Iris pigment epithelial cell (primary cell): ENCODE measurements at regions not wholly inside any gene's neighbourhood (a gene's known extent, or its start where the extent isn't known, plus 50 kb on each side); places are given as distances from the start of the nearest gene placed in this dataset.

ENCODE experiments used
- DNase-seq: peaks from one replicate; pipeline ENCODE4 v3.0.0-alpha.2; 2011; ENCODE audit warnings: low read depth

GRCh38 chr11:70725739-70726138 lies 327.4 kb downstream of the CTTN start:
- DNase-seq = no peak

DNA sequence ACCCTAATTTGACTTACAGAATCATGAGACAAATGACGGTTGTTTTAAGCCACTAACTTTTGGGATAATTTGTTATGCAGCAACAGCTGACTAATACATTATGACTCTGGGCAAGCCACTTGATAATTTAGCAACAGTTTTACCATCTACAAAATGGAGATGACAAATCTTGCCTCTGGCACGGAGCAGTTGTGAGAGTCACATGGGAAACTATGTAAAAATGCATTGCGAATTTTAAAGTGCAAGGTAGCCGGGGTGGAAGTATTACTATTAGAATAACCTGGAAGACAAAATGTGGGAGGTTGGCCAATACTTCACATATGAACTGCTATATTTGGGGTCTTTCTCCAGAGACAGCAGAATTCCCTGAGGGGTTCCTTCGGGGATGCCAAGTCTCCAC lies 328.7 kb downstream of the CTTN start:
- DNase-seq = no peak

DNA sequence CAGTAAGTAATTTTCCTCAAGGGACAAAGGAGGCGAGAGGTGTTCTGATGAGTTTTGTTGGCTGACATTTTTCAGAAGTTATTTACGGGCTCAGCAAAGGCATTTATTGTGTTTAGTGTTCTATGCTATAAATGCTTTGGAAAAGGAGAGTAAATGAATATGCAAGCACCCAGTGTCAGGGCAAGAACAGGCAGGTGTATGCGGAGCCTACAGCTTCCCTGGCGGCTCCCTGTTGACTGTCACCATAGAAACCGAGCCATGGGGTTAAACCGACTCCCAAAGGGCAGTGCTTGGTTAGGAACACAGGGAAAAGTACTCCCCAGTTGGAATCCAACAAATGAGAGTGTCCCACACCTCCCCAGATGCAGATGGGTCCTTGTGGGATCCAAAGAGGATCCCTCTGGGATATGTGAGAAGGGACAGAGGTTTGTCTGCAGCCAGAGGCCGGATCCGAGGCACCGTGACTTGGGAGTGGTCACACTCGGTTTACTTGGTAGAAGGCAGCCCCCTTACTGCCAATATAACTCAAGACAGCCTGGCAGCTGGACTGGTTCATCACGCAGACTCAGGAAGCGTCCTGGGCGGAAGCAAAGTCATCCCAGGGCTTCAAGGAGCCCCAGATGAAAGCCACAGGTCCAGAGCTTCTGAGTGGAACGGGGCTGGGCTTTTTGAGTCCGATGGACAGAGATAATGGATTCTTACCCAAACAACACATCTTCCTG lies 329.7 kb downstream of the CTTN start:
- DNase-seq = no peak

DNA sequence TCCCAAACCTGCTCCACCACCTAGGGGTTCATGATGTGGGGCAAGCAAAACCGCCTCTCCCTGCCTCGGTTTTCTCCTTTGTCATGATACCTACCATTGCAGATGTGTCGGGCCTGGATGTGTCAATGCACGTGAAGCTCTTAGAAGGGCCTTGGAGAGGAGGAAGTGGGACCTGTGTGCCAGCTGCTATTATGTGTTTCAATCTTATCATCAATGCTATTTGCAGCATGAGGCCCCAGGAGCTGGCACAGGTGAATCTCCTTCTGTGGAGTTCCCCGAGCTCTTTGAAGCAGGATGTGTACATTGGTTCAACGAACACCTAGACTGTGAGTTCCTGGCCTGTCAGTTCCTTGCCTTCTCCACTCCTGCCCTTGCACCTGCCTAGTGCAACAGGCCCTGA lies 331.6 kb downstream of the CTTN start:
- DNase-seq = no peak

- DNase-seq = no peak
These were observed 332.1 kb downstream of the CTTN start for GRCh38 chr11:70730411-70730810.

DNA sequence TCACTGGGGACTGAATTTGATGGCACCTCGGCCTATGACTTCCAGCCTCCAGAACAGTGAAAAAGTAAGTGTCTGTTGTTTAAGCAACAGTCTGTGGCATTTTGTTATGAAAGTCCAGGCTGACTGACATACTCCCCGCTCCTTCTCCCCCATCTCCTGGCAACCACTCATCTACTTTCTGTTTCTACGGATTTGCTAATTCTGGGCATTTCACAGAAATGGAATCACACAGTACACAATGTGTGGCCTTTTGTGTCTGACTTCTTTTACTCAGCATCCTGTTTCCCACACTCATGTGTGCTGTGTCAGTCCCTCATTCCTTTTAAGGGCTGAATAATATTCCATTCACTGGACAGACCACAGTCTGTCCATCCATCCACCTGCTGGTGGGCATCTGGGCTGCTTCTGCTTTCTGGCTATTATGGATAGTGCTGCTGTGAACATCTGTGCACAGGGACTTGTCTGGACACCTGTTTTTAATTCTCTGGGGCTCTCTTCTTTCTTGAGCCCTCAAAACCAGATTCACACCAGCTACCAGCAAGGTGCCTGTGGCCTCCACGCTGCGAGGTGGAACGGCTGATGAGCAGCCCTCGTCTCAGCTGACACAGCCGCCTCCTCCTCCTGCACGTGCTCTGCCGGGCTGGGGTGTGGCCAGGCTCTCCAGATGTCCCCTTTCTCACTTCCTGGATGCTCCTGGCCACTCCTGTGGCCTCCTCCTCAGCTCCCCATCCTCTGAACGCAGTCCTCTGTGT lies 333.1 kb downstream of the CTTN start:
- no peak for DNase-seq

DNA sequence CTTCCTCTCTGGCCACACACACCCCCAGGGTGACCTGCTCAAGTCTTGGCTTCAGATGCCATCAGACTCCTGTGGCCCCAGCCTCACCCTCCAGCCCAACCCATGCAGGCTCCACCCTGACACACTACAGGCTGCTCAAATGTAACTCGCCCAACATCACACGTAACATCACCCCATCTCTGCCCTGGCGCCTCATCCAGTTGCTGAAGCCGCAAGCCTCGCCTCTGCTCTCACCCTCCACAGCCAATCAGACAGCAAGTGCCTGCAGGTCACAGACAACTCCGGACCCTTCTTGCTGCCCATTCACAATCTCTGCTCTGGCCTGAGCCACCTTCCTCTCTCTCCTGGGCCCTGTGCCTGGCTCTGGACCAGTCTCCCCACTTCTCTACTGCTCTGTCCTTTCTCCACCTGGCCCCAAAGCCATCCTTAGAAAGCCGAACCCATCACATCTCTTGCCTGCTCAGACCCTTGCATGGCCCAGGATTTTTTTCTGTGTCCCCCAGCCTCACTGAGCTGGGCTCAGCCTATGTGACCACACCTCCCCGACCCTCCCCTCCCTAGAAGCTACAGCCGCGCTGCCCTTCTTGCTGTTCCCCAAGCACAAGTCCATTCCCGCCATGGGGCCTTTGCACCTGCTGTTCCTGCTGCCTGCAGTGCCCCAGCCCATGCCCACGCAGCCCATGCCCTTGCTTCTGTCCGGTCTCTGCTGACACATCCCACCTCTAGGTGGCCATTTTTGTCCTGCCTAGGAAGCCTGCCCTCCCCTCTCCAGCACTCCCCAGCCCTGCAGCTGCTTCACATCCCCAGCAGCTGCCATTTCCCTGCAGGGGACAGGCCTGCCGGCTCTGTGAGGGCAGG lies 333.9 kb downstream of the CTTN start:
- no peak for DNase-seq

DNA sequence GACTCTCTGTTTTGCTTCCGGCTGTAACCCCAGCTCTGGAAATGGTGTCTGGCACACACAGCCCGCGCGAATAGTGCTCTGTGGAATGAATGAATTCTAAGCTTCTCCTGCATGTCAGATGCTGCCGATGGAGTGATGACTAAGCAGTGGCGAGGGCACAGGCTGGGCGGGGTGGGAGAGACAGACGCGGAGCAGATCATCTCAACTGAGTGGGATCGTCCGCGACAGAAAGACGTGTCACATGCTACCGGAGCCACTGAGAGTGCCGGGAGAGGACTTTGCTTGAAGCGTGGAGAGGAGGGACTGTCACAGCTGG lies 334.5 kb downstream of the CTTN start:
- DNase-seq = no peak

GRCh38 chr11:70733327-70734325 lies 335.3 kb downstream of the CTTN start:
- DNase-seq = no peak

GRCh38 chr11:70734379-70734778 lies 336.1 kb downstream of the CTTN start:
- no peak for DNase-seq

DNA sequence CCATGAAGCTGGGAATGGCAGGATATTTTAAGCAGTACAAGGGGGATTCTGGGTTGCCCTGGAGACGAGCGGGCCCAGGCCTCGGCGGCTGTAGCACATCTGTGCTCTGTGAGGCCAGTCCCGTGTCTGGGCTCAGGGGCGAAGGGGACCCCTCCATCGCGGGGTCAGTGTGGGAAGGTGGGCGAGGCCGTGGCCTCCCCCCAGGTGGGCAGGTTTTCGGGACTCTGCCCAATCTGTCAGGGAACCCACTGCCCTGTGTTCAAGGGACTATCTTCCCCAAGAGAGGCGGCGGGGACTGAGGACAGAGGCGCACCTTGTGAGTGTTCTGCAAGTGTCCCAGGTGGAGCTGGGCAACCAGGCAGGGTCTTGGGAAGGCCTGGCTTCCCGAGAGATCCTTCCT lies 336.6 kb downstream of the CTTN start:
- DNase-seq = no peak

GRCh38 chr11:70735976-70736375 lies 337.6 kb downstream of the CTTN start:
- no peak for DNase-seq

DNA sequence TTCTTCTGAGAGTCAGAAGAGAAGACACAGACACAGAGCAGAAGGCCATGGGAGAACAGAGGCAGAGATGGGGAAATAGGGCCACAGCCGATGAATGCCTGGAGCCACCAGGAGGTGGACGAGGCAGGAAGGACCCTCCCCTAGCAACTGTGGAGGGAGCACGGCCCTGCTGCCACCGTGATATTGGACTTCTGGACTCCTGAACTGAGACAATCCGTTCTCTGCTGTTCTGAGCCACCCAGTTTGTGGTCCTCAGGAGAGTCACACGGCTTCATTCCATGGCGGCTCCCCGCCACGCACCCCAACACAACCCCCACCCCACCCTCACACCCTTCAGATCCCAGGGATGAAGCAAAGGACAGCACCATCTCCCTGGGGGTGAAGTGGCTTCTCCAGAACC lies 338.1 kb downstream of the CTTN start:
- DNase-seq = no peak

GRCh38 chr11:70736937-70737640 lies 338.8 kb downstream of the CTTN start:
- no peak for DNase-seq

DNA sequence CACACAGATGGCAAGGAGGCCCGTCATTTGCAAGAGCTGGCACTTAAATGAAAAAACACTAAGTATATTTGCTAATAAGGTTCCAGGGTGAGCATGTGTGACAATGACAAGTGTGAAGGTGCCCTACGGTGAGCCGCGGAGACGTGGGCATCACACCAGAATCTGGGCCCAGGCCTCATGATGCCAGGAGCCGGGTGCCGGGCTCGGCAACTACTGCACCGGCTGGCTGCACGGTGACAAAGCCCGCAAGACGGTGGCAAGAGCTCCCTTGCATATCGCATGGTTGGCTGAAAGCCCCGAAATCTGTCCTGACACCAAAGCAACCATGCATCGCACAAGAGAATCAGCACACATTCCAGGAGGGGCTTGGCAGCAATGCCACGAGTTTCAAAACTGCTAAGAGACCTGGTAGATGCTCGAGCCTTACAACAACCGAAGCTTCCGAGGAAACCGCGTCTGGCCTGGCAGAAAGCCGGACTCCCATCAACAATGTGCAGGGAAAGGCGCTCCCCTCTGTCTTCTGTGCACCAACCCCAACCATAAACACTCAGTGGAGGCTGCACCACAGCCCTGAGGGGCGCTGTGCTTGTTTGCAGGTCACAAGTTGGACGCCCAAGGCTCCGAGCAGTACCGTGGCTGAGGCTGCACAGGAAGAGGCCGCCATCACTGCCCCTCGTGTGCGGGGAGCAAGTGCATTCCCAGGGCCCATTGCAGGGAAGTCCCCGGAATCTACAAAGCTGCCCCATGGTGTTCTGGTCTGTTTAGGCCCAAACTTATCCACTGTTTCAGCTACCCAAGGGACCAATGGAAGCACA lies 339.7 kb downstream of the CTTN start:
- no peak for DNase-seq

- no peak for DNase-seq
These were observed 340.3 kb downstream of the CTTN start for GRCh38 chr11:70738661-70739060.

GRCh38 chr11:70739091-70739490 lies 340.8 kb downstream of the CTTN start:
- DNase-seq = no peak

DNA sequence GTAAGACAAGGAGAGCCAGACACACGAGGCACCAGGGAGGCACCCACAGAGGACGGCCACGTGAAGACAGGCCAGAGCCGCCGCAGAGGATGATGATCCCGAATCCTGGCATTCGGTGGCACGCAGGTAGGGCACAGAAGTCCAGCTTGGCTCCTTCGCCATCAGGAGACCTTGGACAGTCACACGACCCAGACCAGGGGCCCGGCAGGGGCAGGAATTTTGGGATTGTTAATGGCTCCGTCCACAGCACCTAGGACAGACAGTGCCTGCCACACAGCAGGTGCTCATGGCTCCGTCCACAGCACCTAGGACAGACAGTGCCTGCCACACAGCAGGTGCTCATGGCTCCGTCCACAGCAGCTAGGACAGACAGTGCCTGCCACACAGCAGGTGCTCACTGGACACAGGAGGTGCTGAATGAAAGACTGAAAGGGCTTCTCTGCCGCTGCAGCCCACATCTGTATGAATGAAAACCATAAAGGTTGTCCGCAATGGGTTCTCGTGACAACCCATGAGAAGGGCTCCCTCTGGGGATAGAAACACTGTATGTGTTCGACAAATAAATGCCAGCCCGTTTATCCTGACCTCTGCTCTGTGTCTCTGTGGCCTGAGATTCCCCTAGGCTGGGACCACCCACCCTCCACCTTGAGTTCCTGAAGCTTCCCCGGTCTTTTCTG lies 341.6 kb downstream of the CTTN start:
- no peak for DNase-seq

GRCh38 chr11:70740488-70740851 lies 342.1 kb downstream of the CTTN start:
- DNase-seq = no peak

- DNase-seq = no peak
These were observed 342.8 kb downstream of the CTTN start for GRCh38 chr11:70741085-70741484.
